DND-41 (cell line): ENCODE measurements at regions not wholly inside any gene's neighbourhood (a gene's known extent, or its start where the extent isn't known, plus 50 kb on each side); places are given as distances from the start of the nearest gene placed in this dataset.

ENCODE experiments used
- ATAC-seq: fragments of 200-7000 bp; cut with Tn5 transposase; 3 replicates; pipeline ENCODE4 v1.9.1; 2021; ENCODE audit warnings: low read depth; ENCODE audit not compliant: insufficient read depth
- DNase-seq: peaks from one replicate; pipeline ENCODE4 v3.0.0-alpha.2; 2020
- H2AFZ ChIP-seq: 2 replicates; pipeline ENCODE4 v1.6.0; 2012; ENCODE audit warnings: low read depth, low read length
- H3K27ac ChIP-seq: 2 replicates; pipeline ENCODE4 v1.5.1; 2012; ENCODE audit warnings: low read length, inconsistent platforms
- H3K27me3 ChIP-seq: fragments of 200-600 bp; sonication (generic); 2 replicates; pipeline ENCODE4 v1.6.0; 2012; ENCODE audit warnings: low read length, mild to moderate bottlenecking, inconsistent platforms; ENCODE audit not compliant: insufficient read depth, poor library complexity
- H3K36me3 ChIP-seq: 2 replicates; pipeline ENCODE4 v1.5.1; 2012; ENCODE audit warnings: low read length, inconsistent platforms; ENCODE audit not compliant: insufficient read depth
- H3K4me1 ChIP-seq: 2 replicates; pipeline ENCODE4 v1.5.1; 2012; ENCODE audit warnings: mild to moderate bottlenecking, low read length; ENCODE audit not compliant: insufficient read depth
- H3K4me2 ChIP-seq: 2 replicates; pipeline ENCODE4 v1.6.0; 2012; ENCODE audit warnings: mild to moderate bottlenecking, moderate library complexity, low read length, inconsistent platforms; ENCODE audit not compliant: insufficient read depth
- H3K4me3 ChIP-seq, 2 experiments: fragments of 200-600 bp in 1 of 2; shearing (Covaris generic) in 1 of 2; 2 replicates each; pipeline ENCODE4 v1.5.1; 2012 to 2016; ENCODE audit warnings: inconsistent platforms in 2 of 2, low read length in 2 of 2, mild to moderate bottlenecking in 2 of 2, low read depth in 1 of 2, moderate library complexity in 1 of 2
- H3K79me2 ChIP-seq: 2 replicates; pipeline ENCODE4 v1.6.0; 2012; ENCODE audit warnings: low read length, inconsistent platforms; ENCODE audit not compliant: insufficient read depth
- H3K9ac ChIP-seq: 2 replicates; pipeline ENCODE4 v1.6.0; 2012; ENCODE audit warnings: low read depth, mild to moderate bottlenecking, inconsistent platforms, low read length, moderate library complexity
- H3K9me3 ChIP-seq: 2 replicates; pipeline ENCODE4 v1.5.1; 2012; ENCODE audit warnings: low read length, moderate library complexity, mild to moderate bottlenecking, inconsistent platforms; ENCODE audit not compliant: insufficient read depth, severe bottlenecking
- H4K20me1 ChIP-seq: 2 replicates; pipeline ENCODE4 v1.6.0; 2012; ENCODE audit warnings: low read length; ENCODE audit not compliant: insufficient read depth
- EZH2 ChIP-seq: IDR thresholded peaks from 3 replicates; pipeline ENCODE4 v1.6.1; 2012; ENCODE audit warnings: borderline replicate concordance, low read depth, mild to moderate bottlenecking, moderate library complexity, low read length, inconsistent platforms; ENCODE audit not compliant: severe bottlenecking
- TF ChIP-seq, protein P1 (sequence below): IDR thresholded peaks from 2 replicates; pipeline ENCODE4 v1.5.1; 2012; ENCODE audit warnings: borderline replicate concordance, low read length, moderate library complexity, mild to moderate bottlenecking; ENCODE audit not compliant: poor library complexity, severe bottlenecking; ENCODE audit errors: extremely low read depth

DNA sequence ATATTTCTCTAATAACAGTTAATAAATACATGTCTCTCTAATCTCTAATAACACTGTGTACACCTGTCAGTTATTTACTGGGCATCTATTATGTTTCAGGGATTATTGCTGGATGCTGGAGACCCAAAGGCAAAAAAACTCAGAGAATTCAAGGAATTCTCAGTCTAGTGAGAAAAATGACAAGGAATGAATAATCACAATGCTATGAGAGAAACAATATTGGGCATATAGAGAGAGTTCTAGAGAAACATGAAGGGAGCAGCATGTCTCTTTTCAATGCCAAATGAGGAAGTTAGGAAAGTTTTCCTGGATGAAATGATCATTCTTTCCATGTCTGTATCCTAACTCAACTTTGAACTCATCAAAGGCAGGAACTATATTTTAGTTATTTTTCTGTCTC, 82.8 kb downstream of the TNFSF18 start:
- no peak for DNase-seq

DNA sequence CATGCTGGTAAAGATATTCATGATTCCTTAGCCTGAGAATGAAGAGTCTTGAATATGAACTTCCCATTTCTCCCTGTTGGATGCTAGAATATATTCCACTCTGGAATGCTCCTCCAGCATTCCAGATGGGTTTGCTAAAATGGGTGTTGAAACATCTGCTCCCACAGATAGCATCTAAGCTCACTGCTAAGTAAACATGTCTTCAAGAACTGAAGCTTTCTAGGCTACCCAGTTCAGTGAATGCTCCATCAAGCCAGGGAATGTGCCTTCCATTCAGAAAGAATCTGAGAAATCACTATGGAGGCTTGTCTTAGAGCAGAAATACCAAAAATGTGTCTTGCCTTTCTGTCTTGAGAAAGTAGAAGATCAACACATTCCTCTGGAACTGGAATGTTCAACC, 81.1 kb downstream of the TNFSF18 start:
- Histone ChIP-seq H3K4me2 (no peak overlapping the region), H3K4me1 (no peaks in the 10 kb centered on the region), H3K27me3 (no peaks in the 10 kb centered on the region), H3K27ac (no peak overlapping the region), H3K9me3 (no peaks in the 10 kb centered on the region), H4K20me1 (no peaks in the 10 kb centered on the region), H3K4me3 (no peak overlapping the region), H3K9ac (no peak overlapping the region), H3K79me2 (no peaks in the 10 kb centered on the region), H3K36me3 (no peaks in the 10 kb centered on the region), H2AFZ (no peak overlapping the region)
- no peak for TF ChIP-seq EZH2
- ATAC-seq (no peak), DNase-seq (no peak)

More for the DNA sequence above, 82.8 kb downstream of the TNFSF18 start:
- Histone ChIP-seq H3K36me3 (no peaks in the 10 kb centered on the region), H3K4me3 (no peak overlapping the region), H3K27me3 (no peaks in the 10 kb centered on the region), H3K27ac (no peak overlapping the region), H3K4me2 (no peak overlapping the region), H3K9me3 (no peaks in the 10 kb centered on the region), H3K79me2 (no peaks in the 10 kb centered on the region), H2AFZ (no peak overlapping the region), H3K9ac (no peak overlapping the region), H3K4me1 (no peaks in the 10 kb centered on the region), H4K20me1 (no peaks in the 10 kb centered on the region)
- no peak for ATAC-seq
- TF ChIP-seq EZH2, result no peak
- TF ChIP-seq, protein P1, sequence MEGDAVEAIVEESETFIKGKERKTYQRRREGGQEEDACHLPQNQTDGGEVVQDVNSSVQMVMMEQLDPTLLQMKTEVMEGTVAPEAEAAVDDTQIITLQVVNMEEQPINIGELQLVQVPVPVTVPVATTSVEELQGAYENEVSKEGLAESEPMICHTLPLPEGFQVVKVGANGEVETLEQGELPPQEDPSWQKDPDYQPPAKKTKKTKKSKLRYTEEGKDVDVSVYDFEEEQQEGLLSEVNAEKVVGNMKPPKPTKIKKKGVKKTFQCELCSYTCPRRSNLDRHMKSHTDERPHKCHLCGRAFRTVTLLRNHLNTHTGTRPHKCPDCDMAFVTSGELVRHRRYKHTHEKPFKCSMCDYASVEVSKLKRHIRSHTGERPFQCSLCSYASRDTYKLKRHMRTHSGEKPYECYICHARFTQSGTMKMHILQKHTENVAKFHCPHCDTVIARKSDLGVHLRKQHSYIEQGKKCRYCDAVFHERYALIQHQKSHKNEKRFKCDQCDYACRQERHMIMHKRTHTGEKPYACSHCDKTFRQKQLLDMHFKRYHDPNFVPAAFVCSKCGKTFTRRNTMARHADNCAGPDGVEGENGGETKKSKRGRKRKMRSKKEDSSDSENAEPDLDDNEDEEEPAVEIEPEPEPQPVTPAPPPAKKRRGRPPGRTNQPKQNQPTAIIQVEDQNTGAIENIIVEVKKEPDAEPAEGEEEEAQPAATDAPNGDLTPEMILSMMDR, result no peak

DNA sequence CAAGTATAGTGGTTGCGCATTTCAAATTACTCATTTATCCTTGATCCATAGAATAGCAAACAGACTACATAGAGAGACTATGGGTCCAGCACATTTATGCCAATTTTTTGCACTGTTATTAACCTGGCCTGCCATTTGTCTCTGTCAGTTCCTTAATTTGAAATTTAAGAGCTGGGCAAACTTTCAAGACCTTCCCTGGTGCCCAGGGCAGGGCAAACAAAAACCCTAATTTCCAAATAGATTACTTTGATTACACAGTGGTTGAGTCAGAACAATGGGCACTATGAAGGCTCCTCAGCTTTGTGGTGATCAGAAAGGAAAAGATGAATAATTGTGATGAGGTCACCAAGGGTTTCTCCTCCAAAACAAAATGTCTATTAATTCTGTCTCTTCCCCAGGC, 80.6 kb downstream of the TNFSF18 start:
- no peak overlapping the region for H3K9ac ChIP-seq
- no peak overlapping the region for H3K4me2 ChIP-seq
- no peak for ATAC-seq
- H3K27me3 ChIP-seq, result no peaks in the 10 kb centered on the region
- H3K4me1 ChIP-seq, result no peaks in the 10 kb centered on the region
- H3K36me3 ChIP-seq, result no peaks in the 10 kb centered on the region
- H3K9me3 ChIP-seq, result no peaks in the 10 kb centered on the region
- H3K4me3 ChIP-seq, result no peak overlapping the region
- H4K20me1 ChIP-seq, result no peaks in the 10 kb centered on the region
- no peak overlapping the region for H2AFZ ChIP-seq
- DNase-seq, result no peak
- H3K79me2 ChIP-seq, result no peaks in the 10 kb centered on the region
- no peak overlapping the region for H3K27ac ChIP-seq
- TF ChIP-seq, protein P1, result no peak
- TF ChIP-seq EZH2, result no peak

DNA sequence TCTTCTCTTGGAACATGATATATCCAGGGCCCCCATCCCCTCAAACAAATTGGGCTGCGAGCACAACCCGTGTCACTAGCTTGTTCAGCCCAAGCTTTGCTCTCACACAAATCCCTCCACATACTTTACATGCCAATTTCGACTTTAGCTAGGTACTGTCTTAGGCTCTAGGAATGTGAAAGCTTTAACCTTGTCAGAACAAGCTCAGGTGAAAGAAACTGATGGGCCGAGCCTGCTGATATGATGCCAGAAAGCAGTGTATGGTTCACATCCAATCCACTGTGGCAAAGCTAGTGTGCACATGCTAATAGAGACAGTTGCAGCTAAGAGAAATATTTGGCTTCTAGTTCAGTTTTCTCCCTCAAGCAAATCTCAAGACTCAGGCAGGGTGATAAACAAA, 79.5 kb downstream of the TNFSF18 start:
- Histone ChIP-seq H3K4me2 (no peak overlapping the region), H2AFZ (no peak overlapping the region), H3K27ac (no peak overlapping the region), H3K27me3 (no peaks in the 10 kb centered on the region), H3K4me3 (no peak overlapping the region), H4K20me1 (no peaks in the 10 kb centered on the region), H3K9ac (no peak overlapping the region), H3K4me1 (no peaks in the 10 kb centered on the region), H3K79me2 (no peaks in the 10 kb centered on the region), H3K36me3 (no peaks in the 10 kb centered on the region), H3K9me3 (no peaks in the 10 kb centered on the region)
- no peak for TF ChIP-seq EZH2
- TF ChIP-seq, protein P1, result no peak
- DNase-seq (no peak), ATAC-seq (no peak)
